Mucosa of descending colon (tissue), 3 donors: ENCODE measurements at regions not wholly inside any gene's neighbourhood (a gene's known extent, or its start where the extent isn't known, plus 50 kb on each side); places are given as distances from the start of the nearest gene placed in this dataset.

Experiments used
- ATAC-seq: fragments of 200-7000 bp; cut with Tn5 transposase; one replicate; pipeline ENCODE4 v1.9.1; 2020; ENCODE audit warnings: mild to moderate bottlenecking, moderate library complexity
- DNase-seq, 3 donors: peaks; one replicate each; pipeline ENCODE4 v3.0.0-alpha.2; 2020
- H3K36me3 ChIP-seq: fragments of 200-600 bp; one replicate; pipeline ENCODE4 v1.8.0; 2021; ENCODE audit warnings: low read depth, mild to moderate bottlenecking
- H3K4me1 ChIP-seq: fragments of 200-600 bp; one replicate; pipeline ENCODE4 v1.8.0; 2021; ENCODE audit warnings: low read depth, mild to moderate bottlenecking
- H3K4me3 ChIP-seq: fragments of 200-600 bp; one replicate; pipeline ENCODE4 v1.8.0; 2021; ENCODE audit warnings: mild to moderate bottlenecking
- H3K9me3 ChIP-seq: fragments of 200-600 bp; one replicate; pipeline ENCODE4 v1.8.0; 2021; ENCODE audit warnings: mild to moderate bottlenecking
- intact Hi-C, 2 donors: fragments of 100-400 bp; cut with DNase I in 1 of 2; cut with micrococcal nuclease in 1 of 2; formaldehyde crosslinking; loops; one replicate each; pipeline versions ENCODE4 v1.11.0 to v1.11.1; 2022; cut with DNase I, micrococcal nuclease
- TF ChIP-seq, protein P1 (sequence below): fragments of 200-600 bp; IDR thresholded peaks from one replicate; pipeline ENCODE4 v1.8.0; 2022; ENCODE audit warnings: antibody characterized with exemption, mild to moderate bottlenecking
- donor health status: DM: no; HTN: no; CAD: no; lungs with moderate emphysema.
- donor health status: DM: no; HTN: no; CAD: no.
- donor health status: DM: no; HTN: yes; CAD: no.

DNA sequence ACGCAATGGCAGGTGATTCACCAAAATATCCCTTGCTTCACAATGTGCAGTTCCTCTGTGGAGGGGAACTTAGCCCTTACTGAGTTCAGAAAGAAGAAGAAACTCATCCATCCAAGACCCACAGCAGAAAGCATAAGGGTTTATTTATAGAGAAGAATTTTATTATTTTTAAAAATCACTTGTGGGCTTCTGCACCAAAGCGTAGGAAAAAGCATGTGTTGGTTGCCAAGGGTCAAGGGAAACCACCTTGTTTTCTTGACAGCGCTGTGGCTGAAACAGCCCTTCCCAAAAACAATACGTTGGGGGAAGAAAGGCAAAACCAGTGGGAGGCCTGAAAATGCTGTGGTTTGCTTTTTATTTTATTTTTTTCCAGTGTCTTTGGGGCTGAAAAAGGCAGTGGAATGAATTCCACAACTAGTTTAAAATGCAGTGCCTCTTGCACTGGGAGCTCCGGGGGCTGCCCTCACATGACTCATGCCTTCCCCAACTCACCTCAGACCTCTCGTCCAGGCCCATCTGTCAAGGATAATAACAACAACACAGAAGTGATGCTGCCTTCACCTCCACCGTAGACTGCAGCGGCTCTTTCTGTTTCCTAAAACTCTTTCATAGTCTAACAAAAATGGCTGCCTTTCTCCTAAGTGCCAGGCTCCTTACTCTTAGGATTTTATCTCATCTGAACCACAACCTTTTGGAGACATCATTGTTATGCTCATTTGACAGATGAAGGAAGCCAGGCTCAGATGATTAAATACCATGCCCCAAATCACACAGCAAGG, 224.2 kb upstream of the JUN start:
- Histone ChIP-seq H3K4me1 (peaks cover 19% of the 10 kb centered on the region), H3K9me3 (no peaks in the 10 kb centered on the region), H3K36me3 (no peaks in the 10 kb centered on the region), H3K4me3 (no peak overlapping the region)
- DNase-seq (no peak), ATAC-seq (no peak)
- TF ChIP-seq, protein P1, sequence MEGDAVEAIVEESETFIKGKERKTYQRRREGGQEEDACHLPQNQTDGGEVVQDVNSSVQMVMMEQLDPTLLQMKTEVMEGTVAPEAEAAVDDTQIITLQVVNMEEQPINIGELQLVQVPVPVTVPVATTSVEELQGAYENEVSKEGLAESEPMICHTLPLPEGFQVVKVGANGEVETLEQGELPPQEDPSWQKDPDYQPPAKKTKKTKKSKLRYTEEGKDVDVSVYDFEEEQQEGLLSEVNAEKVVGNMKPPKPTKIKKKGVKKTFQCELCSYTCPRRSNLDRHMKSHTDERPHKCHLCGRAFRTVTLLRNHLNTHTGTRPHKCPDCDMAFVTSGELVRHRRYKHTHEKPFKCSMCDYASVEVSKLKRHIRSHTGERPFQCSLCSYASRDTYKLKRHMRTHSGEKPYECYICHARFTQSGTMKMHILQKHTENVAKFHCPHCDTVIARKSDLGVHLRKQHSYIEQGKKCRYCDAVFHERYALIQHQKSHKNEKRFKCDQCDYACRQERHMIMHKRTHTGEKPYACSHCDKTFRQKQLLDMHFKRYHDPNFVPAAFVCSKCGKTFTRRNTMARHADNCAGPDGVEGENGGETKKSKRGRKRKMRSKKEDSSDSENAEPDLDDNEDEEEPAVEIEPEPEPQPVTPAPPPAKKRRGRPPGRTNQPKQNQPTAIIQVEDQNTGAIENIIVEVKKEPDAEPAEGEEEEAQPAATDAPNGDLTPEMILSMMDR: no peak
- intact Hi-C loops: no loop called here

DNA sequence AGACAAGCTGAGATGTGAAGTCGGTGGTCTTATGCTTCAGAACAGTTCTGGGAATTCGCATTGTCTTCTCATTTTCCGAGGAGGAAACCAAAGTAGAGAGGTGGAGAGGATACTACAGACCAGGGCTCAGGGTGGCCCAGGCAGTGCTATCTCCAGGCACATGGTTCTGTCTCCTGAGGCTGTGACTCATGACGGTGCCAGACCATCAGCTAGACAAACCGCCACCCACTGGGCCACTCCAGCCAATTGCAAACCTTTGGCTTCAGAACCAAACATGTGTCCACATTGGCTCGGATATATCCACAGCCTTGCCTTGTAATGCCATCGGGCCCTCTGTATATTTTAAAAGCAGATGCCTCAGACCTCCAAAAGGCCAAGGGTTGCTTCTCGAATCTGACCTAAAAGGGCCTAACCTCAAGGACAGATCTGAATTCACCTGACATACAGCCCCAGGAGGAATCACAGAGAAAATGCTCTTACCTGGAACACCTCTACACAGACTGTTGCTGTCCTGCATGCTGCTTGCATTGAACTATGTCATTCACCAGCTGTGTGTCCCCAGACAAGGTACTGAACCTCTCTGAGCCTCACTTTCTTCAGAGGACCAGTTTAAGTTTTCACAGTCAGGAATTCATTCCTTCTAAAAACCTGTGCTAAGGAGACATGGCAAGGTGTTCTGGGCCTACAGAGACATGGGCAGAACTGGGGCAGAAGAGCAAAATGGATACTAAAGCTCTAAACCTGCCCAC, 224.9 kb upstream of the JUN start:
- Histone ChIP-seq H3K36me3 (no peaks in the 10 kb centered on the region), H3K9me3 (no peaks in the 10 kb centered on the region), H3K4me1 (peaks cover 24% of the 10 kb centered on the region), H3K4me3 (no peak overlapping the region)
- intact Hi-C loops: no loop called here
- DNase-seq (no peak), ATAC-seq (no peak)
- TF ChIP-seq, protein P1: no peak

DNA sequence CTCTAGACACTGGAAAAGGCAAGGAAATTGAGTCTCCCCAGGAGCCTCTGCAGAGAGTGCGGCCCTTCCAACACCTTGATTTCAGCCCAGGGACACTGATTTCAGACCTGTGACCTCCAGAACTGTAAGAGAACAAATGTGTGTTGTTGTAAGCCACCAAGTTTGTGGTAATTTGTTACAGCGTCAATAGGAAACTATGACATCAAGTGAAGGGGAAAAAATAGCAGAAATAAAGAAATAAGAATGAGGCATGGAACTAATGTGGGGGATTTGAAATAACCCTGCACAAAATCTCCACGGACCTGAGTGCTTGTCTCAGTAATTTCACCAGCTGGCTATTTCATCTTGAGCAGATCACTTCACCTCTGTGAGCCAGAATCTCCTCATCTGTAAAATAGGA, 227.8 kb upstream of the JUN start:
- Histone ChIP-seq H3K4me3 (no peak overlapping the region), H3K36me3 (no peaks in the 10 kb centered on the region), H3K4me1 (peaks cover 18% of the 10 kb centered on the region), H3K9me3 (no peaks in the 10 kb centered on the region)
- TF ChIP-seq, protein P1: no peak
- DNase-seq (no peak), ATAC-seq (no peak)
- intact Hi-C loops: no loop called here

DNA sequence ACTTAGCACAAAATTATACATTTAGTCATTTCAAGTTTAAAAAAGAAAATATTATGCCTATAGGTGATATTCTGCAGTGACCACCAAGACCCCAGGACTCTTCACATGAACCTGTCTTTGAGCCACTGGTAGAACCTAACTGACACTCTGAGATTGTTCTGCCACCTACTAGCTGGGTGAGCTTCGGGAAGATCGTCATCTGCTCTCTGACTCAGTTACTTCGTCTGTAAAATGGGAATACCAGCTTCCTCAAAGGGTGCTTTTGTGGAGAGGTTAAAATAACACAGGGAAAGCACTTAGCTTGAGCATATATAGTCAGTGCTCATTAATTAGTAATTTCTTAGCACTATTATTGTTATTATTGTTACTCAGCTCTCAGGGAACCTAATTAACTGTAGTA, 228.5 kb upstream of the JUN start:
- intact Hi-C loops: no loop called here
- Histone ChIP-seq H3K4me1 (peaks cover 18% of the 10 kb centered on the region), H3K4me3 (no peak overlapping the region), H3K36me3 (no peaks in the 10 kb centered on the region), H3K9me3 (no peaks in the 10 kb centered on the region)
- TF ChIP-seq, protein P1: no peak
- no peak for ATAC-seq
- DNase-seq: no peak

DNA sequence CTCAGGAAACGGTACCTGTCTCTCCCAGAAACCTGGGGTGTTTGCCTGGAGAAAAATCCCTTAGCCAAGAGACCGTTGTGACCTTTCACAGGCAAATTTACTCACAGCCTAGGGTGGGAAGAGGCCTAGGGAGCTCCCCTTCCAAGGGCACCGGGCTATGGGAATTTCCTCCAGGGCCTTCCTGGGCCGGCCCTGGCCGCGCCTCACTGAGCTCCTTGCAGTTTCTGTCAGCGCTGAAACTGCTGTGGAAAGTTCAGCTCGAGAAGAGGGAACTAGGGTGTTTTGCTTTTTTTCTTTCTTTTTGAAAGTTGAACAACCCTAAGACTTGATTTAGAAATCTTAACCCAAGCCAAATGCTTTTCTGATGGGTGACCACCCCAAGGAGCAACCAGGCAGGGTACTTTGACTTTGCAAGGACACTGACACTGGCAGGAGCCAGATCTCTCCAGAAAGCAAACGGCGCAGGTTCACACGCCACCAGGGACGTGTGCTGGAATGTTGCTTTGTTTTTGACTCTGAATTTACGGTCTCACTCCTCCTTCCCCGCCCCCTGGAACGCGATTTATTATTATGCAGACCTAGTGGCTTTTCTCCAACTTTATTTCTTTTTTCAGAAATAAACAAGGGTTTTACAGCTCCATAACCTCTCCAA, 229.6 kb upstream of the JUN start:
- Histone ChIP-seq H3K4me3 (no peak overlapping the region), H3K36me3 (no peaks in the 10 kb centered on the region), H3K9me3 (no peaks in the 10 kb centered on the region), H3K4me1 (peaks cover 15% of the 10 kb centered on the region)
- ATAC-seq (peak; percentile 91), DNase-seq (peak; percentile 68 to 73 (median 72))
- intact Hi-C loops: no loop called here
- TF ChIP-seq, protein P1: no peak
